ENCODE measurements at regions not wholly inside any gene's neighbourhood (a gene's known extent, or its start where the extent isn't known, plus 50 kb on each side); places are given as distances from the start of the nearest gene placed in this dataset.

- TF ChIP-seq CTCF (IDR thresholded peaks at IDR 0.05) (no peak), ZFX (IDR thresholded peaks at IDR 0.05; ENCODE audit: borderline replicate concordance) (no peak)
Observed at GRCh38 chr20:37619496-37619895, 74.3 kb upstream of the CTNNBL1 start.
